ENCODE measurements at regions not wholly inside any gene's neighbourhood (a gene's known extent, or its start where the extent isn't known, plus 50 kb on each side); places are given as distances from the start of the nearest gene placed in this dataset.
"Not testable (repeated sequence)": the region's sequence is repeated elsewhere in the genome, so short reads cannot be mapped to it uniquely, and the experiment has no call there.

DNA sequence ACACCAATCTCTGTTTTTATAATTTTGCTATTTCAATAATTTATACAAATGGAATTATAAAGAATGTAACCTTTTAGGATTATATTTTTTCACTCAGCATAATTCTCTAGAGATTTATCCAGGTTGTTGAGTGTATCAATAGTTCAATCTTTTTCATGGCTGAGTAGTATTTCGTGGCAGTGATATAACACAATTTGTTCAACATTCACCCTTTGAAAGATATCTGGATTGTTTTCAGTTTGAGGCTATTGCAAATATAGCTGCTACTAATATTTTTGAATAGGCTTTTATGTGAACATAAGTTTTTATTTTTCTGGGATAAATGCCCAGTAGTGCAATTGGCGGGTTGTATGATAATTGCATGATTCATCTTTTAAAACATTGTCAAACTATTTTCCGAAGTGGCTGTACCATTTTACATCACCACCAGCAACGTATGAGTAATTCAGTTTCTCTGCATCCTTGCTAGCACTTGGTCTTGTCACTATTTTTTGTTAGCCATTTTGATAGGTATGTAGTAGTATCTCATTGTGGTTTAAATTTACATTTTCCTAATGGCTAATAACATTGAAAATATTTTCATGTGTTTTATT lies 55.6 kb upstream of the ABCD3 start:
- DNase-seq (ENCODE audit: low spot score): no peak
- intact Hi-C loops (cut with DNase I): no loop called here

GRCh38 chr1:94358630-94359599 lies 59.3 kb upstream of the ABCD3 start:
- intact Hi-C loops (cut with DNase I): no loop called here
- no peak for DNase-seq (ENCODE audit: low spot score)

DNA sequence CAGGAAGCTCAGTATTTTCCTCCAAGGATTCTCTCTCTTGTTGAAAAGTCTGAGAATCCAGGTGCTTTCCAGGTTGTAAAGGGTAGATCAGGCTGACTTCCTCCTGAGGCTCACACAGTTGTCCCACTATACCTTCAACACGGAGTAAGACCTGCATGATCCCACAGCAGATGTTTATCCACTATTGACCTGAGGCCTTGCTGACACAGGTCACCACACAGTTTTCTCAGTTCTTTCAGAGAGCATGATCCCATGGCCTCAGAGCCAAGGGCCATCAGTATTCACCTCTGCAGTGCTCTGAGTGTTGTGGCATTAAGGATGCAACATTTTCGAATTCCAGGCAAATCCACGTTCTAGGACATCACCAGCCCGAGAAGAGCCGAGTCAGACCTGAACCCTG lies 60.5 kb upstream of the ABCD3 start:
- DNase-seq (ENCODE audit: low spot score): no peak
- intact Hi-C loops (cut with DNase I): no loop called here

DNA sequence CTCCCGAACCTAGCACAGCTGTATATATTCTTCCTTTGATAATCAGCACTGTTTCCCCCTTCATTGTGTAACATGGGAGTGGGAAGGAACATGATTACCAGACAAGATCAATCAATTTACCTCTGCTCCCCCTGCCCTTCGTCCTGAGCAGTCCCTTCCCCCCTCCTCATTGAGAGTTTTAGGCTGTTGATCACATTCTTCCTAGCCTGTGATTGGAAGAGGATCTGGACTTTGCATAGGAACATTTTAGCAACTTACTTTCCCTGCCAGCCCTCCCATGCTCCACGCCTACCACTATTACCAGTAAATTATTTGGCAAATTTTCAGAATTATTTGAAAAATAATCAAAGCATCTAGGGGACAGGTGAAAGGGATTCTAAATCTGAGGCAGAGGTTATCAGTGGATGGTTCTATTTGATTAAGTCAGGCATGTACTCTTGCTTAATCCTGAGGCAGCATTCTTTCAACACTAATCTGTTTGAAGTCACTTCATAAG lies 62.7 kb upstream of the ABCD3 start:
- intact Hi-C loops (cut with DNase I): no loop called here

DNA sequence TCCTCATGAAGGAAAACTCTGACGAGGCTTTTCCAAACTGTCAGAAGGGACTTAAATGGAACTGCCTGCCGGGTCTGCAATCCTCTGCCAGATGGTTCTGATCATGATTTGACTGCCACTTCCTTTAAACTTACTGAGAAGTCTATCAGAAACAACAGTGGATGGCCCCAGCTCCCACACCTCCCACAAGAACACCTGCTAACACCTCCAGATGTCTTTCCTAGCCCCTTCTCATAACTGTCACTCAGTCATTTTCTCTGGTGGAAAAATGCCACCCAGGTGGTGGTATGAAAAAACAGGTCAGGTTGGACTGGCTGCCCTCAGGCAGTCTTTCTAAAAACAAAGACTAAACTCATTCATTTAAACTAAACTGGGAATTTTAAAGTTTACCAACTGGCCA lies 66.7 kb upstream of the ABCD3 start:
- intact Hi-C loops (cut with DNase I): no loop called here

More for the DNA sequence above, 62.7 kb upstream of the ABCD3 start:
- DNase-seq (ENCODE audit: low spot score): no peak

GRCh38 chr1:94350350-94350924 lies 67.8 kb upstream of the ABCD3 start:
- DNase-seq (ENCODE audit: low spot score): no peak
- intact Hi-C loops (cut with DNase I): no loop called here

More for the DNA sequence above, 66.7 kb upstream of the ABCD3 start:
- no peak for DNase-seq (ENCODE audit: low spot score)

DNA sequence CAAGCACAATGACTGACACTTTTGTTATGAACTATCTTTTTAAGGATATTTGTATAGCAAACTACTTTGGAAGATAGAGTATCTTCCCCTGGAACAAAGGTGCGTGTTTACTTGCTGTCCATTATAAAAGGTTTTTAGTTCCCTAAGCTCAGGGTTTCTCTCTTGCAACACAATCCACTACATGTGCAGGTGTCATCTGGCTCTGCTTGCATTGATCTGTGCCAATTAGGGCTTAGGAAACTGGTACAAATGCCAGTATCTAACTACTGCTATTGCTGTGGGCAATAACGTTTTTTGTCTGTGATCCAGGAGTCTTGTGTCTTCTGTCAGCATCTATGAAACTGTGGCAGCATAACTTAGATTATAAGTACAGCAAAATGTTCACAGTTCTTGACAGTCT lies 68.3 kb upstream of the ABCD3 start:
- intact Hi-C loops (cut with DNase I): no loop called here
- no peak for DNase-seq (ENCODE audit: low spot score)

DNA sequence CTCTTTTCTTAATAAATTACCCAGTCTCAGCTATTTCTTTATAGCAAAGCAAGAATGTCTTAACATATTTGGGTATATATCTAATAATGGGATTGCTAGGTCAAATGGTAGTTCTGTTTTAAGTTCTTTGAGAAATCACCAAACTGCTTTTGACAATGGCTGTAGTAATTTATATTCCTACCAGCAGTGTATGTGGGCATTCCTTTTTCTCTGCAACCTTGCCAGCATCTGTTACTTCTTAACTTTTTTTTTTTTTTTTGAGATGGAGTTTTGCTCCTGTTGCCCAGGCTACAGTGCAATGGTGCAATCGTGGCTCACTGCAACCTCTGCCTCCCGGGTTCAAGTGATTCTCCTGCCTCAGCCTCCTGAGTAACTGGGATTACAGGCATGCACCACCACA lies 69.8 kb upstream of the ABCD3 start:
- DNase-seq (ENCODE audit: low spot score); intact Hi-C loops (cut with DNase I): not testable (repeated sequence)

- no peak for DNase-seq (ENCODE audit: low spot score)
- intact Hi-C loops (cut with DNase I): no loop called here
Observed at GRCh38 chr1:94345148-94345721, 73.0 kb upstream of the ABCD3 start.

DNA sequence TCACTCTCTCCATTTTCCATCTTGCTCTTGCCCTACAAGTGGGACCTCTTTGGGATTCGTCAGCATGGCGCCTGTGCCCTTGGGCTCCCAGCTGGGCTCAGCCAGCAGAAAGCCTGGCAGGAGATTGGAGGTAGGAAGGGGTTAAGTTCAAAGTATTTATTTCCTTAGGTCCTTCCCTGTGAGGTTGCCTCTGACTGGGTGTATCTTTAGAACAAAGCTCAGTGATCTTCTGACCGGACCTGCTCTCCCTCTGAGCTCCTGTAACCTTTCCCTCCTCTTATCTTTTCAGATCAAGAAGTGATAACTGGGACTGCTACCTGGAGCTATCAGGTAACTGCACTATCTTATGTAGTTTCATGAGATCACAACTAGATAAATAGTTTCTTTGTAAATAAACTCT lies 75.8 kb upstream of the ABCD3 start:
- intact Hi-C loops (cut with DNase I): no loop called here
- no peak for DNase-seq (ENCODE audit: low spot score)

DNA sequence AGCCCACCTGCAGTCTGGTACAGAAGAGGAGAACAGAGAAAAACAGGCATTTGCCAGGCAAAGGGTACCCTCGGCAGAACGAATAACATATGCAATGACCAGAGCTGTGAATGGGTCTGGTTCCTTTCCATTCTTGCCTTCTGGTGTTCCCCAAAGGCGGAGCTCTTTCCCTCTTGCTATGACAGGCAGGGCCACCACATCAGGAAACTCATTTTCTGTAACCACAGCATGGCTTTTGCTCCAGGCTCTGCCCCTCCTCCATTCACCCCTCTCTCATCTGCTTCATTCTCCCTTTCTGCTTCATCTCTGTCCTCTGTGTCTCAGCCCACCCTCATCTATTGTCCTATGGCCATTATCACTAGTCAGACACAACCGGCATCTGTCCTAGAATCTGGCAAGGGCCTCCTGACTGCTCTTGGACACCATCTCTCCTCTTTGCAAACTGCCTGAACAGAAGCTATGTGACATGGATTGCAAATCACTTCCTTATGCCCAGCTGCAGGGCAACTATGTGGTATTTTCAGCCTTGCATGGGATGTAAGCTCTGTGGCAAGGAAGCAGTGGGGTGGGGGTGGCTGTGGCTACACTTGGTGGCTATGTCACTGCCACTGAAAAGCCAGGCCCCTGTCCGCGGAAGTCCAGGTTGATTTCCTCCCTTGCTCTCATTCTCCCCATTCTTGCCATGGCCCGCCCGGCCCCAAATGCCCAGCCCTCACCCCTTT lies 78.8 kb upstream of the ABCD3 start:
- DNase-seq (ENCODE audit: low spot score): no peak
- intact Hi-C loops (cut with DNase I): loop anchor here (5.0 kb wide), 1 partner anchor 123 kb away; no protein-coding TSS in a partner anchor

DNA sequence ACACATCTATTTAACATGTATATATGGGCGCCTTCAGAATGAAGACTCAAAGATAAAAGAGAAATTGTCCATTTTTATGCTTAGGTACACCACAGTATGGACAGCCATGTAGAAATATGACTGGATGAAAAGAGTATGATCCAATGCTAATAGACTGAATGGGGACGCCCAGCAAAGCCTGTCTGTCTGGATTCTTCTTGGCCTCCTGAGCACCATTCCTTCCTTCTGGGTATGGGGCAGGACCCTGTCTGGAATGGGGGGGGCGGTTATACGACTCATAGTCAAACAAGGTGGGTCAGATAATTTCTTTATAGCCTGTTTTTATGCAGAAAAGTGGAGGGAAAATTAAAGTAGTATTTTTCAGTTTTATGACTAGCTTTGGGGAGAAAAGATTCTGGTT lies 81.2 kb upstream of the ABCD3 start:
- intact Hi-C loops (cut with DNase I): loop anchor here (5.0 kb wide), 1 partner anchor 125 kb away; no protein-coding TSS in a partner anchor
- no peak for DNase-seq (ENCODE audit: low spot score)

- intact Hi-C loops (cut with DNase I): loop anchor here (1.0 to 5.0 kb wide), 3 partner anchors 126 to 309 kb away; no protein-coding TSS in a partner anchor
- DNase-seq (ENCODE audit: low spot score): no peak
Observed at GRCh38 chr1:94335950-94336349, 82.2 kb upstream of the ABCD3 start.

GRCh38 chr1:94335447-94335846 lies 82.7 kb upstream of the ABCD3 start:
- intact Hi-C loops (cut with DNase I): loop anchor here (1.0 to 5.0 kb wide), 3 partner anchors 127 to 308 kb away; no protein-coding TSS in a partner anchor
- no peak for DNase-seq (ENCODE audit: low spot score)

GRCh38 chr1:94334764-94335163 lies 83.4 kb upstream of the ABCD3 start:
- intact Hi-C loops (cut with DNase I): loop anchor here (1.0 to 5.0 kb wide), 4 partner anchors 128 to 307 kb away; no protein-coding TSS in a partner anchor

DNA sequence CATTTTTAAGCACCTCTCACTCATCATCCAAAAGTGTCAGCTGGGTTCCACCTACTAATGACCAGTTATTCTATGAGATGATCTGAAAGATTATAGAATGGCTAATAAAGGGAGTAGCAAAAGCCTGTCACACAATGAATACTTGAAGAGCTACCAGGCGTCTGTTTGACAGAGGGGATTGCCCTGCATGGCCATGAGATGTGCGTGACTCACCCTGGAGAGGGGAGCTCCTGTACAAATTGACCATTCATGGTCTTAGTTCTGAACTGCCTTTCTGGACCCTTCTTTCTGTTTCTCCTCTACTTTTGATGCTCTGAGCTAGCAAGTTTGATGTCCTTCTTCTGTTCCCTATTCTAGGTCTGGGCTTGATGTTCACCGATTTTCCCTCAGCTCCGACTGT lies 85.2 kb upstream of the ABCD3 start:
- DNase-seq (ENCODE audit: low spot score): no peak
- intact Hi-C loops (cut with DNase I): loop anchor here (5.0 kb wide), 1 partner anchor 286 kb away; no protein-coding TSS in a partner anchor

More at GRCh38 chr1:94334764-94335163, 83.4 kb upstream of the ABCD3 start:
- no peak for DNase-seq (ENCODE audit: low spot score)

GRCh38 chr1:94332516-94332915 lies 85.7 kb upstream of the ABCD3 start:
- no peak for DNase-seq (ENCODE audit: low spot score)
- intact Hi-C loops (cut with DNase I): loop anchor here (5.0 kb wide), 1 partner anchor 285 kb away; no protein-coding TSS in a partner anchor

DNA sequence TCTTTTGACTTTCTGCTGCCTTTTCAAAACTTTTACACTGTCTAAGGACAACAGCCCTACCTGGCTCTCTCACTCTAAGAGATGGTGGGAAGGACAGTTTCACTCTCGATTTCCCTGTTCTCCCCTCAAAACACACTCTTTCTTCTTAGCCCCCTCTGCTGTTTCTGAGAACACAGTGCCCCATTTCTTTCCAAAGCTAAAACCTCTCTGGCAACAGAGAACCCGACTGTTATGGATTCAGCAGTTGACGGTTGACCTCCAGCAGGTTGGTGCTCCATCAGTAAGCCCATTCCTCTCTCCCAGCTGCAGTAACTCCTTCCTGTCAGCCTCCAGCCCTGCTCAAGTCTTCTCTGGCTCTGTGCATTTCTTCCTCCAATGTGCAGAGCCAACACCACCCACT lies 88.2 kb upstream of the ABCD3 start:
- DNase-seq (ENCODE audit: low spot score): no peak
- intact Hi-C loops (cut with DNase I): loop anchor here (5.0 kb wide), 1 partner anchor 283 kb away; no protein-coding TSS in a partner anchor

DNA sequence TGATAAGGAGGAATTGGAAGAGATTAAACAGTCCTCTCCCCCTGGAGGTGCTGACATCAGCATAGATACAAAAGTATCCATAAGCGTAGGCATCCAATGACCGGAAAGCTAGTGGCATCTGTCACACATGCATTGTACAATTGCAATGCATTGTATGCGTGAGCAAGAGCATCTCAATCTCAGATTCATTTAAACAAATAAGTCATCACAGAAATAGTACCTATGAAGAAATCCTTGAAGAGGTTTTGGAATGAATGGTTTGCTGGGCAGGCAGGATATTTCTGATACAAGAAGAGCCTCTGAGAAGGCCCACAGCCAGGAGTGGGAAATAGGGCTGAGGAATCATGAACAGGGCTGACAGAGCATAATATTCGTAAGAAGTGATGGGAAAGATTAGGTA lies 88.9 kb upstream of the ABCD3 start:
- intact Hi-C loops (cut with DNase I): no loop called here
- no peak for DNase-seq (ENCODE audit: low spot score)
